PC-3 (cell line): ENCODE measurements at regions not wholly inside any gene's neighbourhood (a gene's known extent, or its start where the extent isn't known, plus 50 kb on each side); places are given as distances from the start of the nearest gene placed in this dataset.

Experiments used
- ATAC-seq: fragments of 200-7000 bp; cut with Tn5 transposase; 2 replicates; pipeline ENCODE4 v1.9.1; 2020; ENCODE audit warnings: mild to moderate bottlenecking, moderate library complexity
- BruUV-seq: library from RNA; stranded (reverse); fragments of 400-500 nt; replicated peaks from 2 replicates; lab custom pipeline; 2021; lab: Mats Ljungman, UMichigan
- CTCF ChIA-PET: fragments of 300-600 bp; sonication (Branson Sonifier 250); formaldehyde crosslinking; loops from one replicate; lab custom pipeline; 2022; ENCODE audit warnings: antibody characterized with exemption; lab: Charles Lee
- POLR2A ChIA-PET: fragments of 300-600 bp; sonication (Branson Sonifier 250); formaldehyde crosslinking; loops from one replicate; lab custom pipeline; 2022; ENCODE audit warnings: antibody characterized with exemption; ENCODE audit not compliant: unreplicated experiment; lab: Charles Lee
- DNase-seq: peaks from one replicate; pipeline ENCODE4 v3.0.0-alpha.2; 2015
- H2AFZ ChIP-seq: fragments of 300-600 bp; sonication (generic); 2 replicates; pipeline ENCODE4 v1.6.0; 2016; ENCODE audit warnings: antibody characterized with exemption, low read length
- H3F3A ChIP-seq: fragments of 300-600 bp; sonication (generic); one replicate; pipeline ENCODE4 v1.6.0; 2017; ENCODE audit warnings: antibody characterized with exemption, low read length, control low read depth, mild to moderate bottlenecking; ENCODE audit not compliant: unreplicated experiment
- H3K27ac ChIP-seq: fragments of 300-600 bp; sonication (generic); 2 replicates; pipeline ENCODE4 v1.5.1; 2016; ENCODE audit warnings: mild to moderate bottlenecking, low read length
- H3K27me3 ChIP-seq: fragments of 300-600 bp; sonication (generic); 2 replicates; pipeline ENCODE4 v1.6.1; 2016; ENCODE audit warnings: low read length, mixed read lengths
- H3K36me3 ChIP-seq: fragments of 300-600 bp; sonication (generic); 2 replicates; pipeline ENCODE4 v1.6.1; 2016; ENCODE audit warnings: low read depth, mixed run types, low read length, mixed read lengths
- H3K4me1 ChIP-seq: fragments of 300-600 bp; sonication (generic); 2 replicates; pipeline ENCODE4 v1.5.1; 2016; ENCODE audit warnings: low read length; ENCODE audit not compliant: insufficient read depth
- H3K4me2 ChIP-seq: fragments of 300-600 bp; sonication (generic); 2 replicates; pipeline ENCODE4 v1.6.0; 2016; ENCODE audit warnings: low read length
- H3K4me3 ChIP-seq: fragments of 300-600 bp; sonication (generic); 2 replicates; pipeline ENCODE4 v1.5.1; 2016; ENCODE audit warnings: mild to moderate bottlenecking, low read length, mixed read lengths
- H3K79me2 ChIP-seq: fragments of 300-600 bp; sonication (generic); 2 replicates; pipeline ENCODE4 v1.6.1; 2017; ENCODE audit warnings: low read length, mixed read lengths
- H3K9ac ChIP-seq: fragments of 300-600 bp; sonication (generic); 2 replicates; pipeline ENCODE4 v1.6.0; 2016; ENCODE audit warnings: mild to moderate bottlenecking, low read length
- H3K9me2 ChIP-seq: fragments of 300-600 bp; sonication (generic); replicated peaks from 2 replicates; pipeline ENCODE4 v1.6.1; 2016; ENCODE audit warnings: mixed run types, low read length, mixed read lengths
- H3K9me3 ChIP-seq: fragments of 300-600 bp; sonication (generic); 2 replicates; pipeline ENCODE4 v1.6.1; 2016; ENCODE audit warnings: low read length, mixed read lengths
- H4K20me1 ChIP-seq: fragments of 300-600 bp; sonication (generic); 2 replicates; pipeline ENCODE4 v1.6.1; 2016; ENCODE audit warnings: low read length, mixed read lengths
- CTCF ChIP-seq: fragments of 300-600 bp; sonication (generic); conservative IDR thresholded peaks from 2 replicates; pipeline ENCODE4 v1.5.1; 2017; ENCODE audit warnings: antibody characterized with exemption, low read depth, mild to moderate bottlenecking, low read length
- EZH2 ChIP-seq: fragments of 300-600 bp; sonication (generic); IDR thresholded peaks from one replicate; pipeline ENCODE4 v1.6.1; 2017; ENCODE audit warnings: antibody characterized with exemption, mild to moderate bottlenecking, low read length; ENCODE audit not compliant: unreplicated experiment
- EZH2phosphoT487 ChIP-seq: fragments of 300-600 bp; sonication (generic); IDR thresholded peaks from 2 replicates; pipeline ENCODE4 v1.6.1; 2018; ENCODE audit warnings: mild to moderate bottlenecking, antibody characterized with exemption, low read length, borderline replicate concordance
- intact Hi-C: fragments of 100-400 bp; cut with micrococcal nuclease; formaldehyde crosslinking; loops from 2 replicates; pipeline ENCODE4 v1.9.0; 2023

- ChIA-PET CTCF (no interaction called here), POLR2A (no interaction called here)
- Histone ChIP-seq H3K9me3 (no peaks in the 10 kb centered on the region), H3K36me3 (no peaks in the 10 kb centered on the region), H3F3A (no peaks in the 10 kb centered on the region), H3K9me2 (no peaks in the 10 kb centered on the region), H3K4me3 (no peak overlapping the region), H4K20me1 (no peaks in the 10 kb centered on the region), H3K4me1 (no peaks in the 10 kb centered on the region), H2AFZ (no peak overlapping the region), H3K27ac (no peak overlapping the region), H3K4me2 (no peak overlapping the region), H3K79me2 (no peaks in the 10 kb centered on the region), H3K27me3 (peaks cover 5% of the 10 kb centered on the region; the same call in 1 of the 2 replicates), H3K9ac (no peak overlapping the region)
- TF ChIP-seq EZH2phosphoT487 (no peak), CTCF (no peak), EZH2 (no peak)
- no TSS peak for BruUV-seq
- intact Hi-C loops, result no loop called here
- ATAC-seq (no peak), DNase-seq (no peak)
Measured at GRCh38 chr9:31251386-31251785, 1133.1 kb upstream of the ACO1 start.

- Histone ChIP-seq H3K9me2 (no peaks in the 10 kb centered on the region), H3K4me1 (no peaks in the 10 kb centered on the region), H2AFZ (no peak overlapping the region), H3K4me3 (no peak overlapping the region), H4K20me1 (no peaks in the 10 kb centered on the region), H3K27me3 (no peaks in the 10 kb centered on the region), H3K79me2 (no peaks in the 10 kb centered on the region), H3K36me3 (no peaks in the 10 kb centered on the region), H3K4me2 (no peak overlapping the region), H3K27ac (no peak overlapping the region), H3F3A (no peaks in the 10 kb centered on the region), H3K9ac (no peak overlapping the region), H3K9me3 (no peaks in the 10 kb centered on the region)
- intact Hi-C loops, result no loop called here
- TF ChIP-seq EZH2, result no peak
- TF ChIP-seq CTCF, result no peak
- TF ChIP-seq EZH2phosphoT487, result no peak
- DNase-seq (no peak), ATAC-seq (no peak)
- CTCF ChIA-PET, result no interaction called here
- no TSS peak for BruUV-seq
- POLR2A ChIA-PET, result no interaction called here
Measured at GRCh38 chr9:31253800-31254762, 1130.4 kb upstream of the ACO1 start.

GRCh38 chr9:31255211-31255610, 1129.2 kb upstream of the ACO1 start:
- DNase-seq, result no peak
- H3K4me3 ChIP-seq, result no peak overlapping the region
- no peaks in the 10 kb centered on the region for H3K36me3 ChIP-seq
- H3F3A ChIP-seq, result no peaks in the 10 kb centered on the region
- no peak overlapping the region for H3K9ac ChIP-seq
- H3K79me2 ChIP-seq, result no peaks in the 10 kb centered on the region
- no peaks in the 10 kb centered on the region for H3K9me2 ChIP-seq
- no peaks in the 10 kb centered on the region for H3K9me3 ChIP-seq
- TF ChIP-seq EZH2phosphoT487, result no peak
- no peak for TF ChIP-seq CTCF
- no peak for TF ChIP-seq EZH2
- POLR2A ChIA-PET, result no interaction called here
- BruUV-seq, result no TSS peak
- intact Hi-C loops, result no loop called here
- H2AFZ ChIP-seq, result no peak overlapping the region
- H3K27me3 ChIP-seq, result no peaks in the 10 kb centered on the region
- no peak overlapping the region for H3K4me2 ChIP-seq
- CTCF ChIA-PET, result no interaction called here
- no peaks in the 10 kb centered on the region for H3K4me1 ChIP-seq
- H3K27ac ChIP-seq, result no peak overlapping the region
- no peak for ATAC-seq
- H4K20me1 ChIP-seq, result no peaks in the 10 kb centered on the region
